Right kidney (tissue), 1 donor: ENCODE measurements at regions not wholly inside any gene's neighbourhood (a gene's known extent, or its start where the extent isn't known, plus 50 kb on each side); places are given as distances from the start of the nearest gene placed in this dataset.
A peak's percentile ranks its signal among the peaks of the same experiment; 100 is the strongest.
"Not testable (repeated sequence)": the region's sequence is repeated elsewhere in the genome, so short reads cannot be mapped to it uniquely, and the experiment has no call there.

Experiments
- DNase-seq: peaks from one replicate; pipeline ENCODE4 v3.0.0-alpha.2; 2016

DNA sequence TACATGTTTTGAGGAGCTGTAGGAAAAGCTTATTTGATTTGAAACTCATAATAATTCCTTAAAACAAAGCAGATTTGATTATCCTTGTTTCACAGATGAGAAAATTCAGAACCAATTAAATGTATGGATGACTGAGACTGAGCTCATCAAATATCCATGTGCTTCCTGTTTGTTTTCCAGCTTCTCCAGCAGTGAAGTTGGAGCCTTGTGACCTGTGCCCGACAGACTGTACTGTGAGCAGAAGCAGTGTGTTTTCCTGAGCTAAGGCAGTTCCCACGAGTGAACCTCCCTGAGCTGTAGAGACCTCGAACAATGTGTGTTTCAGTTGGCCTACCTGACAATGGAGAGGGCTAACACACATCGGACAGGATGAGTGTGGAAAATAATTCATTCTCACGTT, 599.5 kb upstream of the NRSN1 start:
- DNase-seq = no peak

- no peak for DNase-seq
Measured at GRCh38 chr6:23529902-23530301, 596.1 kb upstream of the NRSN1 start.

DNA sequence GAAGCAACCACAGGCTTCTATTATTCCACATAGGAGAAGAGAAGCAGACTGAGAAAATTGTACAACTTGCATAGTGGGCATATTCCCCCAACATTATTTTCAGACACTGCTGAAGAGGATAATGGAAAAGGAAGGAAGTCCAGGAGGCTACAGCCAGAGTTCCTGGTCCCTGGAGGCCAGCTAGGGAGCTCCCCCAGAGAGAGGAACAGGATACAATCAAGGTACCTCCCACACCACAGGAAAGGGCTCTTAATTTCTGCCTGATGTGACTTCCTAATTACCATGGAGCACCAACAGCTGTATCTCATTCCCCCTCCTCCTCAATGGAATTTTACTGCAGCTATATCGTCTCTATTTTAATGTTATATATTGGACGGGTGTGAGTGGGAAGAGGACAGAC, 594.3 kb upstream of the NRSN1 start:
- DNase-seq = no peak

GRCh38 chr6:23532227-23532626, 593.8 kb upstream of the NRSN1 start:
- DNase-seq = no peak

GRCh38 chr6:23533311-23533710, 592.7 kb upstream of the NRSN1 start:
- DNase-seq = no peak

DNA sequence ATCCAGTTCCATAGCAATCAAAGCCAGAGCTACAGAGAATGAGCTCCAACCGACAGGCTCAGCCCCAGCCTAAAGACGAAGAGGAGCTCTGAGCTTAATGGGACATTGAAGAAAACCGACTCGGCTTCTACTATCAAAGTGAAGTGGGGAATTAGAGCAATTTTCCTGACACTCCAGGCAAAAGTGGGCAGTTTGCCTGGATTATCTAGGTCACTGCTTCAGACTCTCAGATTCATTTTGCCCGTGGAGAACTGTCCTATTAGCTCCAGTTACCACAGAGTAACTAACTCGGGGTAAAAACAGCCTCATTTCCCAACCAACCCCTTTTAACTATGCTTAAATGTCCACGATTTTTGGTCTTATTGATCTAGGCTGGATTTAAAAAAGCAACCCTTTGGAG, 592.1 kb upstream of the NRSN1 start:
- no peak for DNase-seq

GRCh38 chr6:23534351-23534750, 591.7 kb upstream of the NRSN1 start:
- no peak for DNase-seq

DNA sequence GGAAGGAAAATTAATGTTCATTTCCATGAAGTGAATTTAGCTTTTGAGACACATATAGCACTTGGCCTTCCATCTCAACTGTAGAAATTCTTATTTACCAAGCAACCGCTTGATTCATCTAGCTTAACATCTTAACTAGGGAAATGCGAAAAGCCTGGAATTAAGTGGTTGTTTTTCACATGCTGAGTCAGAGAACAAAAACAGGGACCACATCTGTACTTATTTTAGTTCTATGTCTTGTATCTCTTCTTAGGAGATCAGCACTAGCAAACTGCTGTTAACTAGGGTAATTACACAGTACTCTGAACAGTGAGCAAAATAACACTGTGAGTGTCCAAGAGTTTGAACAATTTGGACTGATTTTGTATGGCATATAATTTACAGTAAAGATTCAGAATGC, 590.9 kb upstream of the NRSN1 start:
- DNase-seq = no peak

DNA sequence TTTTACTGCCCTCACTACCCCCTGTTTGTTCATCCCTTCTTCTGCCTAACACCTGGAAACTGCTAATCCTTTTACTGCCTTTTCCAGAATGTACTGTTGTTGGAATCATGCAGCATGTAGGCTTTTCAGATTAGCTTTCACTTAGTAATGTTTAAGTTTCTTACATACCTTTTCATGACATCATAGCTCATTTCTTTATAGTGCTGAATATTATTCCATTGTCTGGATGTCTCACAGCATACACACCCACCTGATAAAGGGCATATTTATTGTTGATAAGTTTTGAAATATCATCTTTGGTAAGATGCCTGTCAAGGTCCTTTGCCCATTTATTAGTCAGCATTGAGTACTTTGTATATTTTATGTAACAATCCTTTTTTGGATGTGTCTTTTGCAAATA, 588.2 kb upstream of the NRSN1 start:
- no peak for DNase-seq

- no peak for DNase-seq
Measured at GRCh38 chr6:23547851-23548250, 578.2 kb upstream of the NRSN1 start.

GRCh38 chr6:23554953-23555352, 571.1 kb upstream of the NRSN1 start:
- DNase-seq = not testable (repeated sequence)

GRCh38 chr6:23559587-23560343, 566.2 kb upstream of the NRSN1 start:
- peak; percentile 55 for DNase-seq

DNA sequence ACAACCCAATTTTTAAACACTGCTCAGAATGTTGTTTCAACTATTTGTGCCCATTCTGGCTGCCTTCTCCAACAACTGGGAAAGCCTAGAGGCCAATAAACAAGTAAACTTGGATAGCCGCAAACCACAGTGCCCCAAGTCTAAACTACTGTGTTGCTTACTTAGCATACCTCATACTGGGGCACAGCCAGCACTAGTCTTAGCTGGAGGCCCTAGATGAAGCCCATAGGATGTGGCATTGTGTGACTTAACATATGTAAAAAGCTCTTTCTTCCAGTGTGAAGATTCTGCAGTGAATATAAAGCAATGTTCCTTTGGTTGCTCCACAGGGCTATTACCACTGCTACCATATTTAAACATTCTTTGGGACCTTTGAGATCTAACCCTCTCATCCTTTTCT, 564.3 kb upstream of the NRSN1 start:
- DNase-seq = no peak

GRCh38 chr6:23562554-23562953, 563.5 kb upstream of the NRSN1 start:
- no peak for DNase-seq

DNA sequence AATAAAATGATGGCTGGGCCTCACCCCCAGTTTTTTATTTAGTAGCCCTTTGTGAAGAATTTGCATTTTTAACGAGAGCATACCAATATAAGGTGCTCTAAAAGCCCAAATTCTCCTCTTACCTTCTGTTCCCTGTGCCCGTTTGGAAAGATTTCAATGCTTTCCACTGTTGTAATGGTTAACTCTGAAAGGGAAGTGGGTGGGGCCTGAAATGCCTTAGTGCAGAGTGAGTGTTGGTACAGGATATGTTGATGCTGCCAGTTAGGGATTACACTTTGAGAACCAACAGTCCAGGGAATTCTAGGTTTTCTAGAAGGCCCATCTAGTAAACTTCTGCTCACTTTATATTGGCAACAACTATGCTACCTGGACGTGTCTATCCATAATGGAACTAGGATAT, 562.7 kb upstream of the NRSN1 start:
- DNase-seq = no peak

DNA sequence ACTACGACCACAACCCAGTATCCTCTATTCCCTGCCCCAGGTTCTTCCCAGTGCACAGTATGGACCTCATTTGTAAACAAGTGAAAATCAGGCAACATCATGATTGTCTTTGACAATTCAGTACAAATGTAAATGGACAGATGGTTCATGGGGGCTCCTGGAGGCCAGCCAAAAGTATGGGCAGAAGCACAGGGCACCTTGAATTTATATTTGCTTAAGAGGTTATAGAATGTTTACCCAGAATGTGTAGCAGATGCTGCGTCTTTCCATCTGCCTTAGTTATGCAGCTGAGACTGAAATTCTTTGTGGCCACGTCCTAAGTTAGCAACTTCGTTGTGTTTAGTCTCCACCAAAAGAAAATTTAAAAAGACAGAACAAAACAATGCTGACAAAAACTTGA, 559.6 kb upstream of the NRSN1 start:
- no peak for DNase-seq

DNA sequence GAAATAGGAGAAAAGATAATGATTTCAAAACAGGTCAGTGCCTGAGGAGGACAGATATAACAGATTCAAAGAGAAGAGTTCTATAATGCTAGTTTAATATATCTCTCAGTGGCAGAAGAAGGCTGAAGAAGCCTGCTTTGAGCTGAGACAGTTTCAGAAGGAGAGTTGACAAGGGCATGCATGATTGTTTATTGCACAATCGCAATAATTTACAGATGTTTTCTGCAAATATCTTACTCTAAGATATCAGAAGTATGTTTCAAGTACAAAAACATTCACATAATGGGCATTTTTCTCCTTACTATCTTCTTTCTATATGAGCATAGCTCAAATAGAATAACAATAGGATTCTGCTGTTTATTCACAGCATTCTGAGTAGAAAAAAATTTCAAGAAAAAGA, 557.7 kb upstream of the NRSN1 start:
- DNase-seq = no peak

GRCh38 chr6:23584134-23584763, 541.8 kb upstream of the NRSN1 start:
- DNase-seq = no peak

DNA sequence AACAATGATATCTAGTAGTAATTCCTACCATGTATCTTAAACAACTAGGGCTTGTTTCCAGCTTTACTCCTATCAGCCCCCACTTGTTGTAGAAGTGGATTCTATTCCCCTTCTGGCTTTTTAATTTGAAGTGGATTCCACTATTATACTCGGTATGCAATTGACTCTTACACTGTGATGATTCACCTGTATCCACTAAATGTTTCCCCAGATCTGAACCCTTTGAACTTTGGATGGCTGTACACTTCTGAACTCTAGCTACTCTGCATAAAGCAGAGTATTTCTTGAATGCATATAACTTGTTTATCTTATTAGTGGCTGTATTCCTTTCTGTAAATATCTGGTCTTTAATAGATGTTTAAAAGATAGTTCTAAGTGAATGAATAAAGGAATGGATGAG, 538.4 kb upstream of the NRSN1 start:
- DNase-seq = no peak

GRCh38 chr6:23589811-23590210, 536.2 kb upstream of the NRSN1 start:
- no peak for DNase-seq

GRCh38 chr6:23590498-23591126, 535.4 kb upstream of the NRSN1 start:
- no peak for DNase-seq

- DNase-seq = no peak
Measured at GRCh38 chr6:23591761-23592160, 534.3 kb upstream of the NRSN1 start.

DNA sequence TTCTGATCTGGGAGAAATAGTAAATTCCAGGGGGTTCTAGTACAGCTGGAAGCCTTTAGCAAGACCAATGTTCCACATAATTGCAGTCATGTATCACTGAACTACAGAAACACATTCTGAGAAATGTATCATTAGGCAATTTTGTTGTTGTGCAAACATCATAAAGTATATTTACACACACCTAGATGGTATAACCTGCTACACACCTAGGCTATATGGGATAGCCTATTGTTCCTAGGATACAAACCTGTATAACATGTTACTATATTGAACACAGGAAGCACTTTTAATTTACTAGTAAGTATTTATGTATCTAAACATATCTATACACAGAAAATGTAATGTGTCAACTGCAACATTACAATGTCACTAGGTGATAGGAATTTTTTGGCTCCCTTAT, 525.9 kb upstream of the NRSN1 start:
- DNase-seq = no peak

DNA sequence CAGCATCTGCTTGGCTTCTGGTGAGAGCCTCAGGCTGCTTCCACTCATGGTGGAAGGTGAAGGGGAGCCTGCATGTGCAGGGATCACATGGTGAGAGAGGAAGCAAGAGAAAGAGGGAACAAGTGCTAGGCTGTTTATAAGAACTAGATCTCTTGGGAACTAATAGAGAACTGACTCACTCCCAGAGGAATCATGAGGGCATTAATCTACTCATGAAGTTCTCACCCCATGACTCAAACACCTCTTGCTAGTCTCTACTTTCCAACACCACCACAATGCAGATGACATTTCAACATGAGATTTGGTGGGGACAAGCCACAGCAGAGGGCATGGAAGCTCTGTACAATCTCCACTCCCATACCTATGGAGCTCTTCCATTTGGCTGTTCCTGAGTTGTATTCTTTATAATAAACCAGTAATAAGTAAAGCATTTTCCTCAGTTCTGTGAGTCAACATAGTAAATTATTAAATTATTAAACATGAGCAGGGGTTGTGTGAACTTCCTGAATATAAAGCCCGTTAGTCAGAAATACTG, 524.1 kb upstream of the NRSN1 start:
- no peak for DNase-seq
